HL-60 (cell line): ENCODE measurements at regions not wholly inside any gene's neighbourhood (a gene's known extent, or its start where the extent isn't known, plus 50 kb on each side); places are given as distances from the start of the nearest gene placed in this dataset.

ENCODE experiments used
- DNase-seq, 2 experiments: peaks; one replicate each; pipeline ENCODE4 v3.0.0-alpha.2; 2010 to 2020; ENCODE audit warnings: low read depth in 1 of 2, low spot score in 1 of 2
- H3K27ac ChIP-seq: fragments of 250-450 bp; sonication (Bioruptor Pico); replicated peaks from 2 replicates; pipeline ENCODE4 v1.5.1; 2020; ENCODE audit warnings: mild to moderate bottlenecking, moderate library complexity
- H3K27me3 ChIP-seq: fragments of 250-450 bp; sonication (Bioruptor Pico); 2 replicates; pipeline ENCODE4 v1.5.1; 2021; ENCODE audit warnings: mild to moderate bottlenecking, moderate library complexity; ENCODE audit not compliant: insufficient read depth, poor library complexity, severe bottlenecking
- H3K4me3 ChIP-seq: replicated peaks from 2 replicates; pipeline ENCODE4 v1.5.1; 2011; ENCODE audit warnings: mild to moderate bottlenecking, control low read depth, low read length; ENCODE audit not compliant: insufficient read depth
- CTCF ChIP-seq: IDR thresholded peaks from one replicate; pipeline ENCODE4 v1.5.1; 2011; ENCODE audit warnings: low read length, control low read depth, inconsistent platforms; ENCODE audit not compliant: insufficient read depth
- GABPA ChIP-seq: IDR thresholded peaks from 2 replicates; pipeline ENCODE4 v1.6.1; 2012; ENCODE audit warnings: low read depth
- POLR2AphosphoS5 ChIP-seq: IDR thresholded peaks from 2 replicates; pipeline ENCODE4 v1.6.1; 2012; ENCODE audit warnings: low read depth
- SPI1 ChIP-seq: IDR thresholded peaks from 2 replicates; pipeline ENCODE4 v1.6.1; 2012; ENCODE audit warnings: low read depth, mild to moderate bottlenecking, borderline replicate concordance
- TF ChIP-seq, protein P1 (sequence below): IDR thresholded peaks from 2 replicates; pipeline ENCODE4 v1.6.1; 2012; ENCODE audit warnings: low read depth; ENCODE audit not compliant: insufficient replicate concordance

GRCh38 chr15:53836618-53837017, 77.2 kb upstream of the WDR72 start:
- TF ChIP-seq, protein P1, sequence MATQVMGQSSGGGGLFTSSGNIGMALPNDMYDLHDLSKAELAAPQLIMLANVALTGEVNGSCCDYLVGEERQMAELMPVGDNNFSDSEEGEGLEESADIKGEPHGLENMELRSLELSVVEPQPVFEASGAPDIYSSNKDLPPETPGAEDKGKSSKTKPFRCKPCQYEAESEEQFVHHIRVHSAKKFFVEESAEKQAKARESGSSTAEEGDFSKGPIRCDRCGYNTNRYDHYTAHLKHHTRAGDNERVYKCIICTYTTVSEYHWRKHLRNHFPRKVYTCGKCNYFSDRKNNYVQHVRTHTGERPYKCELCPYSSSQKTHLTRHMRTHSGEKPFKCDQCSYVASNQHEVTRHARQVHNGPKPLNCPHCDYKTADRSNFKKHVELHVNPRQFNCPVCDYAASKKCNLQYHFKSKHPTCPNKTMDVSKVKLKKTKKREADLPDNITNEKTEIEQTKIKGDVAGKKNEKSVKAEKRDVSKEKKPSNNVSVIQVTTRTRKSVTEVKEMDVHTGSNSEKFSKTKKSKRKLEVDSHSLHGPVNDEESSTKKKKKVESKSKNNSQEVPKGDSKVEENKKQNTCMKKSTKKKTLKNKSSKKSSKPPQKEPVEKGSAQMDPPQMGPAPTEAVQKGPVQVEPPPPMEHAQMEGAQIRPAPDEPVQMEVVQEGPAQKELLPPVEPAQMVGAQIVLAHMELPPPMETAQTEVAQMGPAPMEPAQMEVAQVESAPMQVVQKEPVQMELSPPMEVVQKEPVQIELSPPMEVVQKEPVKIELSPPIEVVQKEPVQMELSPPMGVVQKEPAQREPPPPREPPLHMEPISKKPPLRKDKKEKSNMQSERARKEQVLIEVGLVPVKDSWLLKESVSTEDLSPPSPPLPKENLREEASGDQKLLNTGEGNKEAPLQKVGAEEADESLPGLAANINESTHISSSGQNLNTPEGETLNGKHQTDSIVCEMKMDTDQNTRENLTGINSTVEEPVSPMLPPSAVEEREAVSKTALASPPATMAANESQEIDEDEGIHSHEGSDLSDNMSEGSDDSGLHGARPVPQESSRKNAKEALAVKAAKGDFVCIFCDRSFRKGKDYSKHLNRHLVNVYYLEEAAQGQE, result no peak
- TF ChIP-seq GABPA (no peak), CTCF (no peak), POLR2AphosphoS5 (no peak), SPI1 (no peak)
- H3K27ac ChIP-seq, result no peak overlapping the region

GRCh38 chr15:53835309-53835708, 75.8 kb upstream of the WDR72 start:
- Histone ChIP-seq H3K4me3 (no peak overlapping the region), H3K27me3 (no peaks in the 10 kb centered on the region), H3K27ac (no peak overlapping the region)
- TF ChIP-seq POLR2AphosphoS5 (no peak), SPI1 (no peak), GABPA (no peak)
- DNase-seq, result no peak

More at GRCh38 chr15:53836618-53837017, 77.2 kb upstream of the WDR72 start:
- Histone ChIP-seq H3K4me3 (no peak overlapping the region), H3K27me3 (no peaks in the 10 kb centered on the region)
- no peak for DNase-seq

DNA sequence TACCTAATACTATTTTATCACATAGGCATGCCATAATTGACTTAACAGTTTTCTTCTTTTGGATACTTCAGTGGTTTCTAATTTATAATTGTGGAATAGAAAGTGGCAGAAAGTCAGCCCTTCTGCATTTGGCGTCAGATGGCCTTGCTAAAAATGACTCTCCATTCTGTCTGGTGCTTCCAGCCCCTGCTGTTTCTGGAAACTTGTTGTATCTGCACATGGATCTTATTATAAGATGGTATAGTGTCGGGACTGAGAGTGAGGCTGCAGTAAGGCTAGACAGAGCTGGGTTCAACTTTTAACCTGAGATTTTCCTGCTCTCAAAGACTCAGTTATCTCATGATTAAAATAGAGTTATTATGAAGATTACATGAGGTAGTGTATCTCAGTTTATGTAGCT, 74.8 kb upstream of the WDR72 start:
- DNase-seq, result no peak
- TF ChIP-seq GABPA (no peak), SPI1 (no peak), CTCF (no peak), POLR2AphosphoS5 (no peak)
- TF ChIP-seq, protein P1, result no peak
- Histone ChIP-seq H3K27me3 (no peaks in the 10 kb centered on the region), H3K4me3 (no peak overlapping the region), H3K27ac (no peak overlapping the region)

- no peak for DNase-seq
- Histone ChIP-seq H3K27ac (no peak overlapping the region), H3K27me3 (no peaks in the 10 kb centered on the region), H3K4me3 (no peak overlapping the region)
- TF ChIP-seq SPI1 (no peak), POLR2AphosphoS5 (no peak), CTCF (no peak), GABPA (no peak)
- TF ChIP-seq, protein P1, result no peak
These were observed 73.7 kb upstream of the WDR72 start for GRCh38 chr15:53833134-53833624.
